OCI-LY7 (cell line): ENCODE measurements at regions not wholly inside any gene's neighbourhood (a gene's known extent, or its start where the extent isn't known, plus 50 kb on each side); places are given as distances from the start of the nearest gene placed in this dataset.

Experiments
- CTCF ChIP-seq: fragments of 200-600 bp; sonication (generic); conservative IDR thresholded peaks from 2 replicates; pipeline ENCODE4 v1.5.1; 2014; ENCODE audit warnings: mild to moderate bottlenecking, antibody characterized with exemption, low read length, moderate library complexity, mixed read lengths
- EZH2phosphoT487 ChIP-seq: fragments of 200-600 bp; sonication (generic); IDR thresholded peaks from 2 replicates; pipeline ENCODE4 v1.6.1; 2018; ENCODE audit warnings: low read depth, borderline replicate concordance, mild to moderate bottlenecking, mixed run types, antibody characterized with exemption, low read length, moderate library complexity, mixed read lengths

GRCh38 chr2:57849843-57850242 lies 196.8 kb upstream of the VRK2 start:
- TF ChIP-seq CTCF = no peak
- TF ChIP-seq EZH2phosphoT487 = no peak
